ENCODE measurements at regions not wholly inside any gene's neighbourhood (a gene's known extent, or its start where the extent isn't known, plus 50 kb on each side); places are given as distances from the start of the nearest gene placed in this dataset.
"Not testable (repeated sequence)": the region's sequence is repeated elsewhere in the genome, so short reads cannot be mapped to it uniquely, and the experiment has no call there.

DNA sequence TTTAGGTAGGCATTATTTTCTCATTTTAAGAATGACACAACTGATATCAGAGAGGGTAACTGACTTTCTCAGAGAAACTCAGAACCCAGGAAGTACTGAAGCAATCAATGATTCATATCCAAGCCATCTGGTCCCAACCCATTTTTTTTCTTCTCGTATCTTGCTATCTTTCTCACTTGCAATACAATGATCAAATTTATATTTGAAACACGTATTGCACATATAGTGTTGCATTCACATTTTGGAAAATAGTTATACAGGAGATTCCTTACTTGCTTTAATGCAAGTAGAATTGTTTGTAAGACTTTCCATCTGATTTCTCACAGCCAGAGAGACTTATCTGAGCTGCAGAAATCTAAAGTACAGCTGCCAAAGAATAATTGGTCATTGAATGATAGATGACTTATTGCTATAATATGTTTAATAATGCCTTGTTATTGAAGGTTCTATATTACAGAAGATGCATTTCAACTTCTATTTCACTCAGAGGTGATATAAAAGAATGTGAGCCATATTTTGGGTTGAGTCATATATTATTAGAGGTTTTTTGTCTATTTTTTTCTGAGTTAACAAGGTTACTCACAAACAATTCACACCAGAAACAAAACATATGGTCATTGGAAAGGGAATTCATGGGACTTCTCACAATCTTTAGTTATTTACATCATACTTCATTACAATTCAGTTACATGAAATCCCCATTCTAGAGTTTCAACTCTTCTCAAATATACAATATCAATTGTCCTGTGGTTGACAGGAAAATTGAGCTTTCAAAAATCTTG is 337.5 kb upstream of the CITED2 start:
- DNase-seq (ENCODE audit: low read depth), result peak; percentile 71

DNA sequence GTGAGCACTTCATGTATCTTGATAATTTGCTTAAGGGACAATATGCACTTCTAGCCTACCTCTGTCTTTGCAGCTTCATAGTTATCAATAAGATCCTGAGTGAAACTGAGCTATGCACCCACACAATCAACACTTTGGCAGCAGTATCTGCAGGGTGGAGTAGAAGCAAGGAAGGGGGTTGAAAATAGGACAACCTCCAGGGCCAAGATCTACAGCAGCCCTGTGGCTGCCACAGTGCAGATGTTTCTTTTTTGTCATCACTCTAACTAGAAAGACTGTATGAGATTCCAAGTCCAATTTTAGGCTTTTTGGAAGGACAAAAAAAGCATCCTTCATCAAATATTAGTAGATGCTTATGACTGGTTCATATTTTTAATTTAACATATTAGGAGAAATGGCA is 336.1 kb upstream of the CITED2 start:
- no peak for DNase-seq (ENCODE audit: low read depth)

DNA sequence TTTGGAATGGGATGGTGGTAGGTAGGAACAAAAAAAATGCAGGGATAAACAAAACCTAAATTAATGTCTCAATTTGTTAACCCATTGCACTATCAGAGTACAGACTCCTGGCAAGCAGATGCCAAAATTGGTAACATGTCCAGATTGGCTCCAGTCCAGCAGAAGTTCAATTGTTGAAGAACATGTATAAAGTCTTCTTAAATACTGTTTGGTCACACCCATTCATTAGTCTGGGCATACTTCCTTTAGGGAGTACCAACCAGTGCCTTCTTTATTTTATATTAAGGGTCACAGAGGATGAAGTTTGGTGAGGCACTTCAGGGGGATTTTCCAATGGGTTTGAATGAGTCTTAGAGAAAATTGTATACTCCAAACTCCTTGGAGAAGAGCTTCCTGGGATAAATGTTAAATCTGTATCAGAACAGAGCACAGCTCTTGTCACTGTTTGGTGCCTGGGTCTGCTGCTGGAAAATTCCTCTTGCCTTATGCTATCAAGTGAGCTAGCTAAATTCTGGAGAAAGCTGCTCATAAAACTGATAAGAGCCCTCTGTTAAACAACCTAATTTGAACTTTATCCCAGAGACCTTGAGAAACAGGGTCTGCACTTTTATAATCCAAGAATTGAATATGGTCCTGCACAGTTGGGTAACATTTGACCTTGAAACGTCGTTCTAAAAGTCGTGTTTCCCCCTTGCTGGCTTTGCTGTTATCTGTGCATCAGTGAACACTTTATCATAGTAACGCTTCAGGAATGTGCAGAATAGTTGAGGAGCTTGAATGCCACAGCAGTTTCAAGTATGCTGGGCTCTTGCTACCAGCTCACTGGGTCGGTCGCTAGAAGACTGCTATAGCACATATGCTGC is 334.1 kb upstream of the CITED2 start:
- peak; percentile 90 for DNase-seq (ENCODE audit: low read depth)

DNA sequence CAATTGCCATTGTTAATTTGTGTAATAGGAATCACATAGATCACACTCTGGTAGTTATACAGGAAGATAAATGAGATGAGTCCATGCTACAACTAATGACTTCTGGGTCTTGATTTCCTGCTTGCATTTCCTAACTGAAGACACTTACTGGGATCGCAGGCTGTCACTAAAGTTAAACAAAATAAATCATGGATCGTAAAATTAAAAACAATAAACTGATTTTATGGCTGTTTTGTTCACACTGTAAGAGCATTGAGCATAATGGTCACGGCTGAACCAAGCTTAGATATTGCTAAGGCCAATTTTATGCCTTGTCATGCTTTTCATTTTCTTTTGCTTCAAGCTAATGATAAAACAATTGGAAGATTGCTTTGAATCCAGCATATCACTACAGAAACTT is 332.5 kb upstream of the CITED2 start:
- DNase-seq (ENCODE audit: low read depth), result no peak

DNA sequence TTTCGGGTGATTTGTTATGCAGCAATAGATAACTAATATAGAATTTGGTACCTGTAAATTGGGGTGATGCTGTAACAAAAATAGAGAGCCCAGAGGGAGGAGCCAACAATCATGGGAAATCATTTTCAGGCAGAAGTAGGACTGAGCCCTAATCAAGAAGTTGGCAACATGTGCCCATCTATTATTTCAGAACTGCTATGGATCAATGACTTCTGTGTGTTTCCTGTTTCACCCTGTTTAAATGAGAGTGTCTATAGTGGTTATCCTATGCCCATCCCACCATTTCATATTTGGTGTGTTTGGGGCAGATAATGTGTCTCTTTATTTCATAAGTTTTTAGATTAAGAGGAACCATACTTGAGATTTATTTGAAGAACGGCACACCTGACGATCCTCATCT is 330.8 kb upstream of the CITED2 start:
- no peak for DNase-seq (ENCODE audit: low read depth)

DNA sequence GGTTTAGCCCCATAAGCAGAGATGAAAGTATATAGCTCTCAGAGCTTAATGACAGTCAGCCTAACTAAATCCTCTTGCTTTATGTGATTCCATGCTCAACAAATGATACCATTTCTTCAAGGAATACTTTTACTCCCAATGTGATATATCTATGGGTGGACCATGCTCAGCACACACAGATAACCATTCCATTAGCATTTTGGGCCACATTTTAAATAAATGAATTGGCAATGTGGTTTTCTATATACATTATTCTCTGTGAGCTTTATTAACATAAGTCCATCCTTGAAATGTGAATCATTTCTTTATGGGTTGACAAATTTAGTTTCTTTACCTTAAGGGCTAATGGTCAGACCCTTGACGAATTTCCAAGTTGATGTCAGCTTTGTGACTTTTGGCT is 329.3 kb upstream of the CITED2 start:
- no peak for DNase-seq (ENCODE audit: low read depth)

DNA sequence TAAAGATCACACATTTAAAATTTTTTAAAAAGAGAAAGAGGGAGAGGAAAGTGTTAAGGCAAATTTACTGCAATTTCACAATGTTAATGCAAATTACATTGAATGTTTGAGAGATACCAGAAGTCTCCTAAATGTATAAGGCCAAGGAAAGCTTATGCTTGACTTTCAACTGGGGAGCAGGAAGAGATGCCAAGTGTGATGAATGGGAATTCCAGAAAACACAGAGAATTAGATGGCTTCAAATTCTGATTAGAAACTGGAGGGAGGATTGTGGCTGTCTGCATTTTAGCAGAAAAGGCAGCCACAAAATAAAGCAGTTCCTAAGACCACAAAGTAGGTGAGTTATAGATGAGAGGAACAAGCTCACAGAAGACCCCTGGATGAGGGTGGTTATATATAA is 328.3 kb upstream of the CITED2 start:
- no peak for DNase-seq (ENCODE audit: low read depth)

DNA sequence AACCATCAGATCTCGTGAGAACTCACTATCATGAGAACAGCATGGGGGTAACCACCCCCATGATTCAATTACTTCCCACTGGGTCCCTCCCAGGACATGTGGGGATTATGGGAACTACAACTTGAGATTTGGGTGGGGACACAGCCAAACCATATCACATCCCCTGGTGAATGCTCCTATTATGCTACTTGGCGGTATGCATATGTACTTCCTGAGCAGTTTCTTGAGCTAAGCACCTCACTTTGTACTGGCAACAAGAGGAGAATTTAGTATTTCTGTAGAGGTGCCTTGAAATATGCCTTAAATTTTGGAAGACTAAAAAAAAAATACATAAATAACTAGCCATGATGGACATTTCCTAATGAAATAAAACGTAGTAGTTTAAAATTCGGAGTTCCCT is 327.2 kb upstream of the CITED2 start:
- no peak for DNase-seq (ENCODE audit: low read depth)

DNA sequence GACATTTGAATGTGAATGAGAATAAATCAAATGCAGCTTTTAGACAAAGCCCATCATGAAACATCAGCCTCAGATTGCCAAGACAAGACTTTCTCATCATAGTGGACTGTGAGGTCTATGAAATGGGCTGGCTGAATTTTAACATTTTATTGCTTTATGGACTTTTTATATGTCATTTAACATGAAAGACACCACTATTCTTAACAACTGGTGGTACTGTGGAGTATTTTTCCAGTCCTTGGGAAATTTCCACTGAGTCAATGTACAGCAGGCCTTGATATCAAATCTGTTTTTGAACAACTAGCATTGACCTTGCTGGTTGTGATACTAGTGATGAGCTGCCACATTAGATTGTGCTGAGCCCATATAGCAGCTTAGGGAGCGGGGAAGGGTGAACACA is 326.6 kb upstream of the CITED2 start:
- no peak for DNase-seq (ENCODE audit: low read depth)

DNA sequence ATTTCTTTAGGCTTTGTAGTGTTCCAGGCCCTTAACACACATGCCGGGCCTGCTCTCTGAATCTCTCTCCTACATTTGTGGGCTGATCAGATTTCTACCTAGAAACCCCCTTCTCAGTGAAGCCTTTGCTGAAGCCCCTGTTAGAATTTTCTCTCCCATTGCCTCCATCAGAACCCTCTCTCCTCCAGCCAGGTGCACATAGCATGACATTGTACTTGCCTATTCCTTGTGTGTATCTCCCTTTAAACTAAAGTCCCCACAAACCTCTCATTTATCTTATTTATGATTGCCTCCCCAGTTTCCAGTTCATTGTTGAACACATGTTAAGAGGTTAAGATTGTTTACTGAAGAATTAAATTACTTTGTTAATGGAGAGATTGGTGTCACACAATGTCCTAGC is 325.5 kb upstream of the CITED2 start:
- no peak for DNase-seq (ENCODE audit: low read depth)

DNA sequence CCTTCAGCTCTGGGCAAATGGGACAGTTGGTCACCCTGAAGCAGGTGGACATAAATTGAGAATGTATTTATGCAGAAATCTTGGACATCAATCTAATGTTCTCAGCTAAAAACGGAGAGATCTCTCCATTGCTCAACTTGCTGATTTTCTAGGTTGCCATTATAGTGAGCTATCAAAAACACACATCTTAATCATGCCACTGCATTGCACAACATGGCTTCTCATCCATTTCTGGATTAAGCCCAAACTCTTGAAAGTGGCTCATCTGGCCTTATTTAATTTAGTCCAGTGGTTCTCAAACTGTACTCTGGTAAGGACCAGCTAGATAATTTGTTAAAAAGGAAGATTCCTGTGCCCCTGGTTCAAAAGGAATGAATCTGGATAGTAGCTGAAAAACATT is 324.9 kb upstream of the CITED2 start:
- DNase-seq (ENCODE audit: low read depth), result no peak

DNA sequence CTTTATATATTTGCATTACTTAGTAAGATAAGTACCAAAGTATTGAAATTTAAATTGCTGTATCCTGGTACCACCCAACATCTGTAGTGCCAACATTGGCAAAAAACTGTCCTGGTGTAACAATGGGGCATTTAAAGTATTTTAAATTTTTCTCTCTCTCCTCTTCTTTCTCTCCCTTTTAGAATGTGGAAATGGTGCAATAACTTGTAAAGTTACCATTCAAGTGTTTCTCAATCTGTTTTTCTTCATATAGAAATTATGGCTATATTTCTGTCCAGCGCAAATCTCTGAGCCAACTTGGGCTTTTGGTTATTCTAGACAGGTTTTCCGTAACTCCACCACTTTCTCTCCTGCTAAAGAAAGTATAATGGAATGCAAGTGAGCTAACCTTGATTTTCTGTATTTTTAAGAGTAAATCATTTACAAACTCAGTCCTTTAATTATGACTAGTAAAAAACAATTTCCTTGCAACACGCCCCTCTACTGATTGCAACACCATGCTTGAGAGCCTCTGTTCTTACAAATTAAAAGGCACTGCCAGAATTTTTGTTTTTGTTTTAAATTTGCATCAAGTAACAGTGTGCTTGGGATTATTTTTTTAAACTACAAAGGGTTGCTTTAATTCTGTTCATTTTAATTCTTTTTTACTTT is 324.2 kb upstream of the CITED2 start:
- DNase-seq (ENCODE audit: low read depth), result no peak

DNA sequence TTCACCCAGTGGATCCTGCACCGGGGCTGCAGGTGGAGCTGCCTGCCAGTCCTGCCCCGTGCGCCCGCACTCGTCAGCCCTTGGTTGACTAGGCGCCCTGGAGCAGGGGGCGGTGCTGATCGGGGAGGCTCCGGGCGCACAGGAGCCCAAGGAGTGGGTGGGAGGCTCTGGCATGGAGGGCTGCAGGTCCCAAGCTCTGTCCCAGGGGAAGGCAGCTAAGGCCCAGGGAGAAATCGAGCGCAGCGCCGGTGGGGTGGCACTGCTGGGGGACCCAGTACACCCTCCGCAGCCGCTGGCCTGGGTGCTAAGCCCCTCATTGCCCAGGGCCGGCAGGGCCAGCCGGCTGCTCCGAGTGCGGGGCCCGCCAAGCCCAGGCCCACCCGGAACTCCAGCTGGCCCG is 323.4 kb upstream of the CITED2 start:
- not testable (repeated sequence) for DNase-seq (ENCODE audit: low read depth)

DNA sequence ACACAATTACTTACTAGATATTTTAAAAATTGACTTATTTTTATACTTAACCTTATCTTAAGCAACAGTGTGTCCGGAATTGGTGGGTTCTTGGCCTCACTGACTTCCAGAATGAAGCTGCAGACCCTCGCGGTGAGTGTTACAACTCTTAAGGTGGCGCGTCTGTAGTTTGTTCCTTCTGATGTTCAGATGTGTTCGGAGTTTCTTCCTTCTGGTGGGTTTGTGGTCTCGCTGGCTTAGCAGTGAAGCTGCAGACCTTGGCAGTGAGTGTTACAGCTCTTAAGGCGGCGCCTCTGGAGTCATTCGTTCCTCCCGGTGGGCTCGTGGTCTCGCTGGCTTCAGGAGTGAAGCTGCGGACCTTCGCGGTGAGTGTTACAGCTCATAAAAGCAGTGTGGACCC is 322.5 kb upstream of the CITED2 start:
- DNase-seq (ENCODE audit: low read depth), result not testable (repeated sequence)

DNA sequence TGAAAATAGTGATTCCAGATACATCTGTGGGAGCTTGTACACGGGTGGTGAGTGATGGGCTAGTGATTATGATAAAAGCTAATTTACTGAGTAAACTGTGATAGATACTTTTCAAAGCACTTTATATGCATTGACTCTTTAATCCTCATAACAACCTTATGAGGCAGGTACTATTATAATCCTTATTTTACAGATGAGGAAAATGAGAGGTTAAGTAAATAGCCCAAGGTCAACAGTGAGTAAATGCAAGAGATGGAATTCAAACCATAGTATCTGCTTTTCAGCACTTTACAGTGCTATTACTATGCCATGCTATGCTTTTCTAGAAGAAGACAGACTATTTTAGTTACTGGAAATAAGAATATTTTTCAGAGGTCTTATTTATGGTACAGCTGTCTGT is 320.9 kb upstream of the CITED2 start:
- no peak for DNase-seq (ENCODE audit: low read depth)

DNA sequence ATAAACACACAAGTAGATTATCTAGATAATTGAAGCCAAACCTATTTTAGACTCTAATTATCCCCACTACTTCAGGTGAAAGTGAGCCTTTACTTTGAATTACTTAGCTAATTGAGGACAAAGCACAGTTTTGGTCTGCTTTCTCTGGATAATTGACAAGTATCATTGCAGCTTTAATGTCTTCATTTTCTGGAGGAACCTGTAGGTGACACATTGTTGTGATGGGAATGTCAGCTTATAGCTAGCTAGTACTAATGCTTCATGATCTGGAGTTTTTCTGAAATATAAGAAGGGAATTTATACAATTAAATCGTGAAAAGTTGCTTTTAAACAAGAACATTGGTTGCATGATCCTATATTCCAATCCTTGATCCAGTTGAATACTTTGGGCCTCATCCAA is 319.3 kb upstream of the CITED2 start:
- no peak for DNase-seq (ENCODE audit: low read depth)

DNA sequence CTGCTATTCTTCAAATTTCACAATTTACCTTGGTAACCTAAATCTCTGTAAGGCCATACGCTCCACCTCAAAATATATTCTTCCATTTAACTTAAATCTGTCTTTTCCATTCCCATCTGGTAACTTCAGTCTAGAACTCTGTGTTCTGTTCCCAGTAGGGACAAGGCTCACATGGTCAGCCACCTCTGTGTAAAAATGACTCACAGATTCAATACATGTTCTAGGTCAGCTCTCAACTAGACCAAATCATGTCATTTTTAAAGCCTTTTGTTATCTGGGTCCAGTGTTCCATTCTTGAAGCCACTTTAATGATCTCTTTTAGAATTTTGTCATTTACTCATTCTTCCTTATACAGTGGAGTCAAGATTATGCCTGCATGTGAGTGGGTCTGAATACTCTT is 315.6 kb upstream of the CITED2 start:
- DNase-seq (ENCODE audit: low read depth), result no peak

DNA sequence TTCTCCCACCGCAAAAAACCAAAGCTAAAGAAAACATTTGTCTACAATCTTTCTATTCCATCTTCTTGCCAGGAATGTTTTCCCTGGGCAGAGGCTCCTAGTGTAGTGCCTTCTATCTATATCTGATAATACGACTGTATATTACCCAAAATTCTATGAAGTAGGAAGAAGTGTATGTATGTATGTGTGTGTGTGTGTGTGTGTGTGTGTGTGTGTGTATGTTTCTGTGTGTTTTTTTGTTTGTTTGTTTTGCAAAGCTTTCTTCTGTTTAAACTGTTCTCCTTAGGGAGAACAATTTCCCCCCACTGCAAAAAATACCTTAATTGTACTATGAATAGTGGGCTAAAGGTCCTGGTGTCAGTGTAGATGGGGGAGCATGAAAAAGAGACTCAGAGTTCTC is 312.6 kb upstream of the CITED2 start:
- DNase-seq (ENCODE audit: low read depth), result no peak

DNA sequence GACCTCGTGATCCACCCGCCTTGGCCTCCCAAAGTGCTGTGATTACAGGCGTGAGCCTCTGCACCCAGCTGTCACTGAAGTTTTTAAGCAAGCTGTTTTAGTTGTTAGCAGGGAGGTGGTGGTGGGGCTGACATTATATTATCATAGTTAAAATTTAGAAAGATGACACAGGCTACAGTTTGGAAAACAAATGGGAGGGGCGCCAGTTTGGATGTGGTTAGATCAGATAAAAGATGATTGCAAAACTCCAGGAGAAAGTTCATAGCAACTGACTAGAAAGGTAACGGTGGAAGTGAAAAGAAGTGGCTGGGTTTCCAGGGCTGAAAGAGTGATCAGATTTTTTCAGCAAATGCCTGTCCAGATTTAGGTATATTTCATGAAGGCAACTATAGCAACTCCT is 311.9 kb upstream of the CITED2 start:
- DNase-seq (ENCODE audit: low read depth), result no peak

DNA sequence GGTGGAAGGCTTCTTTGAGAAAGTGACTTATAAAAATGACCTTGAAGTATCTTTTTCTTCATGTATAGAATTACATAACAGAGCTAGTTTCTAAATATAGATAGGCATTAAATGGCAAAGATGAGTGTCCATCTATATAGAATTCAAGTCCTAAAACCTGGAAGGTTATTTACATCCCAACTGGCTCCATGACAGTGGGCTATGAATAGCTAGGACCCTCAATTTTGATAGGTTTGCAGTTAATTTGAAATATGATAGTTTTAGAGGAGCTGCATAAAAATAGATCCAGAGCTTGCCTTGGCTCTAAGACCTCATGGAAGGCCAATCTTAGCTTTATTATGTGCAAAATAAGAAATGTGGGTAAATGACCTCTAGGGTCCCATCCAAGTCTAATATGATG is 310.6 kb upstream of the CITED2 start:
- no peak for DNase-seq (ENCODE audit: low read depth)

DNA sequence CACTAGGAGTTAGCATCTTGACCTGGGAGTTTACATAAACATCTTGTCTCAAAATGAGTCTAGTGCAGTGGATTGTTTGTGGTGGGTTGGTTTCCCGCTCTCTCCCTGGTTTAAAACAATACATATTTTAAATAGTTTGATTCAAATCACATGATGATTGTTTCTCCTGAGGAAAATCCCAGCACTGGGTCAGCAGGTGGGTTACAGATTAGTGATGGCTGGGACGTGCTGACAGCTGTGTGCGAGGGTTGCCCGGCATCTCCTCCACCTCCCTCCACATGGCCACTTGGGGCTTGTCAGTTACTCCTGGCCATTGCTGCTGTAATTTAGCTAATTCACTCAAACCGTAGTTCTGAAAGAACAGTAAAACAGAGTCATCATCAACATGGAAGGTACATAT is 306.4 kb upstream of the CITED2 start:
- no peak for DNase-seq (ENCODE audit: low read depth)

DNA sequence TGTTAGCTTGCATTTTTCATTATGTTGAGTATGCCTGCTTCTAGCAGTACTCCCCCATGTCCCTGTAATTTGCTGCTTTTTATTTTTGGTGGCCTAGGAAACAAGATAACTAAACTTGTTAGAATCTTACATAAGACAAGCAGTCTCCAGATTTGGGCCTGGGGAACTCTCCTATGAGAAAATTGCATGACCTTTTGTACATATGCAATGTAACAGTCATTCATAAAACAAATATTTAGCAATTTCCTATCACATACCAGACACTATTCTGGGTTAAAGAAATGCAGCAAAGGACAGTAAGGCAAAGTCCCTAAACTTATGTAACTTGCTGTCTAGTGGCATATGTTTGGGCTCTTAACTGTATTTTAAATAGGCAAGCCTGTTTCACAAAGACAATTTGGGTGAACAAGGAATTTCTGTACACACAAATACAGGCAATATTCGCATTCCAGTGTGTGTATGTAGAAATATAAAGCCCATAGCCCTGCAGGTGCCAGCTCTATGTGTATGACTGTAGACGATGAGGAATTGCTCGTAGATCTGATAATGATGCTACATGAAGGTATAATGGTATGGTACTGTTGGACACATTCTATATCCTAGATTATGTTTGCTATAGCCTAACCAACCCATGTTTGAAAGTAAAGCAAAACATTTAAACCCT is 305.2 kb upstream of the CITED2 start:
- DNase-seq (ENCODE audit: low read depth), result peak; percentile 4

DNA sequence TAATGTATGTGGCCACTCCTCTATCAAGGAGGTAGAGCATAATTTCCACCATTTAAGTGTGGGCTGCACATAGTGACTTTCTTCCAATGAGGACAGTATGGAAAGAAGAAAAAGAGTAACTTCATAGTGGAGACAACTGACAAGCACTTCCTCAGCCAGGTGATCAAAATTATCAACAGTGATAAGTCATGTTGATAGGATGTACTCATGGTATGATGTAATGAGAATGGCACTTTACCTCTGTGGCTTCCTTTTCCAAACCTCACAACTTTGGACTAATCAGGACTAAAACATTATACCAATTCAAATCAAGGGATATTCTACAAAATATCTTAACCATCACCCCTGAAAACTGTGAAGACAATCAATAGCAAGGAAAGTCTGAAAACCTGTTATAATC is 302.3 kb upstream of the CITED2 start:
- no peak for DNase-seq (ENCODE audit: low read depth)
